GM21381 (cell line): ENCODE measurements at regions not wholly inside any gene's neighbourhood (a gene's known extent, or its start where the extent isn't known, plus 50 kb on each side); places are given as distances from the start of the nearest gene placed in this dataset.
"Not testable (repeated sequence)": the region's sequence is repeated elsewhere in the genome, so short reads cannot be mapped to it uniquely, and the experiment has no call there.

Experiments used
- ATAC-seq: cut with Tn5 transposase; IDR thresholded peaks from one replicate; pipeline ENCODE4 v1.9.1; 2021; ENCODE audit warnings: mild to moderate bottlenecking, moderate library complexity; ENCODE audit not compliant: unreplicated experiment

- ATAC-seq: no peak
Observed at GRCh38 chr5:57066924-57067596, 106.8 kb upstream of the GPBP1 start.

- no peak for ATAC-seq
Observed at GRCh38 chr5:57067597-57067924, 106.3 kb upstream of the GPBP1 start.

GRCh38 chr5:57069115-57069835, 104.6 kb upstream of the GPBP1 start:
- no peak for ATAC-seq

GRCh38 chr5:57072218-57072892, 101.5 kb upstream of the GPBP1 start:
- ATAC-seq: no peak

- ATAC-seq: no peak
Observed at GRCh38 chr5:57082441-57083067, 91.3 kb upstream of the GPBP1 start.

GRCh38 chr5:57085306-57086081, 88.4 kb upstream of the GPBP1 start:
- ATAC-seq: no peak

GRCh38 chr5:57087947-57088346, 85.9 kb upstream of the GPBP1 start:
- not testable (repeated sequence) for ATAC-seq

GRCh38 chr5:57094753-57095683, 78.8 kb upstream of the GPBP1 start:
- ATAC-seq: no peak

GRCh38 chr5:57097526-57097925, 76.3 kb upstream of the GPBP1 start:
- ATAC-seq: no peak

GRCh38 chr5:57102189-57102904, 71.5 kb upstream of the GPBP1 start:
- ATAC-seq: no peak

GRCh38 chr5:57102905-57103255, 71.0 kb upstream of the GPBP1 start:
- no peak for ATAC-seq

GRCh38 chr5:57103317-57103907, 70.4 kb upstream of the GPBP1 start:
- ATAC-seq: no peak

- ATAC-seq: no peak
Observed at GRCh38 chr5:57106661-57107060, 67.2 kb upstream of the GPBP1 start.

- no peak for ATAC-seq
Observed at GRCh38 chr5:57111993-57112392, 61.9 kb upstream of the GPBP1 start.

- ATAC-seq: no peak
Observed at GRCh38 chr5:57113481-57113880, 60.4 kb upstream of the GPBP1 start.

GRCh38 chr5:57117596-57117995, 56.3 kb upstream of the GPBP1 start:
- no peak for ATAC-seq

GRCh38 chr5:57119031-57119430, 54.8 kb upstream of the GPBP1 start:
- no peak for ATAC-seq

- ATAC-seq: no peak
Observed at GRCh38 chr5:57124014-57124413, 49.8 kb upstream of the GPBP1 start.
